ENCODE measurements at regions not wholly inside any gene's neighbourhood (a gene's known extent, or its start where the extent isn't known, plus 50 kb on each side); places are given as distances from the start of the nearest gene placed in this dataset.

GRCh38 chr17:77273397-77274085 lies 132.8 kb downstream of the SEC14L1 start:
- TF ChIP-seq CTCF (IDR thresholded peaks at IDR 0.05): no peak
- no peak for TF ChIP-seq POLR2A (IDR thresholded peaks at IDR 0.05)
